Fibroblast of mammary gland (primary cell): ENCODE measurements at regions not wholly inside any gene's neighbourhood (a gene's known extent, or its start where the extent isn't known, plus 50 kb on each side); places are given as distances from the start of the nearest gene placed in this dataset.

ENCODE experiments used
- DNase-seq: peaks from one replicate; pipeline ENCODE4 v3.0.0-alpha.2; 2010; ENCODE audit warnings: low read depth
- H3K4me3 ChIP-seq: 2 replicates; pipeline ENCODE4 v1.5.1; 2011; ENCODE audit warnings: low read depth, mild to moderate bottlenecking, low read length, moderate library complexity; ENCODE audit not compliant: control insufficient read depth
- TF ChIP-seq, protein P1 (sequence below): conservative IDR thresholded peaks from 2 replicates; pipeline ENCODE4 v1.5.1; 2011; ENCODE audit warnings: low read depth, low read length, inconsistent platforms; ENCODE audit not compliant: control insufficient read depth, insufficient read depth

DNA sequence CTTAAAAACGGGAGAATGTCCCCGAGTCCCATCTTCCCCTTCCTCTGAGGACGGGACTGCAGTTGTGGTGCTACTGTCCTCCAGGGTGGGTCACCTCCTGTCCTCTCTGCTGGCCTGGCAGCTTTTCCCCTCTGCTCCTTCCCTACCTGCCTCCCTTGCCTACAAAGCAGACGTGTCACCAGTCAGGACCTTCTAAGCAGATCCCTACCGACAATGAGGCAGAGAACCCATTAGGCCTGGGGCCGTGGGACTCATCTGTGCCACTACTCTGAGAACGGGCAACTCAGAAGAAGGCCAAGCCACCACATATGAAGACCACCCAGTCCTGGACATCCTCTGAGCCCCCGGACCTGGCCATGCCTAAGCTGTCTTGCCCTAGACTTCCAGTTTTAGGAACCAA is 103.0 kb upstream of the TEX51 start:
- TF ChIP-seq, protein P1, sequence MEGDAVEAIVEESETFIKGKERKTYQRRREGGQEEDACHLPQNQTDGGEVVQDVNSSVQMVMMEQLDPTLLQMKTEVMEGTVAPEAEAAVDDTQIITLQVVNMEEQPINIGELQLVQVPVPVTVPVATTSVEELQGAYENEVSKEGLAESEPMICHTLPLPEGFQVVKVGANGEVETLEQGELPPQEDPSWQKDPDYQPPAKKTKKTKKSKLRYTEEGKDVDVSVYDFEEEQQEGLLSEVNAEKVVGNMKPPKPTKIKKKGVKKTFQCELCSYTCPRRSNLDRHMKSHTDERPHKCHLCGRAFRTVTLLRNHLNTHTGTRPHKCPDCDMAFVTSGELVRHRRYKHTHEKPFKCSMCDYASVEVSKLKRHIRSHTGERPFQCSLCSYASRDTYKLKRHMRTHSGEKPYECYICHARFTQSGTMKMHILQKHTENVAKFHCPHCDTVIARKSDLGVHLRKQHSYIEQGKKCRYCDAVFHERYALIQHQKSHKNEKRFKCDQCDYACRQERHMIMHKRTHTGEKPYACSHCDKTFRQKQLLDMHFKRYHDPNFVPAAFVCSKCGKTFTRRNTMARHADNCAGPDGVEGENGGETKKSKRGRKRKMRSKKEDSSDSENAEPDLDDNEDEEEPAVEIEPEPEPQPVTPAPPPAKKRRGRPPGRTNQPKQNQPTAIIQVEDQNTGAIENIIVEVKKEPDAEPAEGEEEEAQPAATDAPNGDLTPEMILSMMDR, result no peak
- no peak for DNase-seq
- no peak overlapping the region for H3K4me3 ChIP-seq

DNA sequence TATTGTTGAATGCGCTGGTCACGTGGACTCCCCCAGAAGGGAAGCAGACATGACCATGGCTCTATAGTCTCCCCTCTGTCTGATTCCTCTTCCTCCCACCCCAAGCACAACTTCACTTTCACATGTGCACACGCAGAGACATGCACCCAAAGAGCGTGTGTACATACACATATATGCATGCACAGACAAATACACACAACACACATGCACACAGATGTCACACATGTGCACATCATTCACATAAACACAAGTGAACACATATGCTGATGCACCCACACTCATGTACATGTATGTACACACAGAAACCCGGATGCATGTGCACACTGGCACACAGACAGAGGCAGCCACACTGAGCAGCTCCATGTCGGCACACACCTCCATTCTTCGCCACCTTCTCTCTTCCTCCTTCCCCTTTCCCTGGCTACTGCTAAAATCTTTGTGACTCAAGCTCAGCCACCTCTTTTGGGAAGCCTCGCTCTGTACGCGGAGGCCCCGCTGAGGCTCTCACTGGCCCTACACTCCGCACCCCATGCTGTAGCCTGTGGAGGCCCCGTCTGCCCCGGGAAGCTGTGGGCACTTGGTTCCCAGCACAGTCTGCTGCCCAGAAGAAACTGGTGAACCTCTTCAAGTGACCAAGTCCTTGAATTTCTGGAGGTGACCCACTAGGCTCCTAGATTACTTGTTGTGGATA is 101.6 kb upstream of the TEX51 start:
- TF ChIP-seq, protein P1, result no peak
- DNase-seq, result no peak
- no peak overlapping the region for H3K4me3 ChIP-seq

DNA sequence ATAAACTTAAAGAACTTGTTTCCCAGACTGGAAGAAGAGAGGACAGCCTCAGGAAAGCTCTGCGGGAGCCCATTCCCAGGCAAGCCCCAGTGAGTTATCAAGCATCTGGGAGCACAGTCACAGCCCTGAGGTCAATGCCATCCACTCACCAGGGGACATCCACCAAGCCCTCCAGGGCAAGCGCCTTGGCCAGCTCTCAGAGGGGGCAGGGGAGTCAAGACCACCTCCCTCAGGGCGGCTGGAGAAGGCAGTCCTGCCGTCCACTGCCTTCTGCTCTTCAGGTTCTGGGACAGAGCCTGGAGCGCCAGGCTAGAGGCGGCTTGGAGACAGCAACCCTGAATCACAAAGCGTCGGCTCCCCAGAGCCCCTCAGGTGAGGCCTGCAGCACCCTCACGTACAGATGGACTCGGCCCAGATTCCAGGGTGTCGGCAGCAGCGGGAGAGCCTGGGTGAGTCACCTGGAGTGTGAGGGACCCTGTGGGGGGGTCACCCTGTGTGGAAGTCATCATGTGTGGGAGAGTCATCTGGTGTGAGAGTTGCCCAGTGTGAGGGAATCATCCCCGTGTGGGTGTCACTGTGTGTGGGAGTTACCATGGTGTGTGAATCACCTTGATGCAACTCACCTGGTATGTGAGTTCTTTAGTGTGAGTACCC is 100.9 kb upstream of the TEX51 start:
- no peak overlapping the region for H3K4me3 ChIP-seq
- no peak for DNase-seq
- TF ChIP-seq, protein P1, result no peak

DNA sequence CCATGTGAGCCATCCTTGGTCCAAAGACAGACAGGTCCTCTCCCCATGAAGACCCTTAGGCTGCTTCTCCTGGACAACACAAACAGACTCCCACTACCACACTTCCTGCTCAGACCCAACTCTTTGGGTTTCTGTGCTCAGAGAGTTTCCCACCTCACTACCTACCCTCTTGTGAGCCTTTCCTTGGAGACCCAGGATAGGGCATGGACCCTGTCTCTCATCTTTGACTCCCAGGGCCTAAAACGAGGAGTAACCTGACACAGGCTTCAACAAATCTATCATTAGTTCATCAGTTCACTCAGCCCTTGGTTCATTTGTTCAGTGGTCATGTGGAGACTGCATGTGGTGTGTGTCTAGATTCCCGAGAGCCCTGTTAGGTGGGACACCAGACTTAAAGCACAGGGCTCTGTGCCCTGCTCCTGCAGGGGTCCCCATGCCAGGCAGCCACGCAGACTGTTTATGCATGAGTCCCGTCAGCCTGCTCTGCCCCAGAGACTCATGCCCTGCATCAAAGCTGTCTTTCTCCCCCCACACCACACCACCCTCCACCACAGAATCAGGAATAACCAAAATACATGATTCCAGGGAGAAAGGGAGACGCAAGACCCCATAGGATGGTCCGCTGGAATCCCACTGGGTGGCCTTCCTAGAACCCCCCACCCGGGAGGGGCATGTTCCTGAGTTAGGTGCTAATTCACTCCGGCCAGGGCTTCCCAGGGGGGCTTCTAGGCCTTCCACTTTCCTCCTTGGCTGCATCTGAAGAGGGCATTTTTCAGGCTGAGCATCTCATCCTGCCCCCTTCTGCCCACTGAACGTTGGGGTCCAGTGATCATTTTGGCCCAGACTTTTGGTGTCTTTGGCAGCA is 100.2 kb upstream of the TEX51 start:
- no peak for DNase-seq

DNA sequence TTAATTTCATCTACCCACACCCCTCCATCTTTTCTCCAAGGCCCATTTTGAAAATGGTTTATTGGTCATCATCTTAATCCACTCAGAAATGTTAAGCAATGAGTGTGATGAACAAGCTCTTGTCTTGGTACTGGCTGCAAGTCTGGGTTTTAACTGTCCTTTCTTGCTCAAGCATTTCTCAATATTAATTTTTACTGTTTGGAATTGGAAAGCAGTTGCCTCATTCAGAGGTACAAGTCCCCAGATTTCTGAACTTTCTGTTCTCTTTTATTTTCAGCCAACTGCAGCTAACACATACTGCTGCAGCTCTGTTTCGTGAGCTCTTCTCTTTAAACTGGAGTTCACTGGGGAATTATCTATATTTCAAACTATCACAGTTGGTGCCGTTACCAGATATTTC is 99.4 kb upstream of the TEX51 start:
- no peak overlapping the region for H3K4me3 ChIP-seq
- TF ChIP-seq, protein P1, result no peak
- DNase-seq, result no peak

More for the DNA sequence above, 100.2 kb upstream of the TEX51 start:
- TF ChIP-seq, protein P1, result no peak
- no peak overlapping the region for H3K4me3 ChIP-seq

DNA sequence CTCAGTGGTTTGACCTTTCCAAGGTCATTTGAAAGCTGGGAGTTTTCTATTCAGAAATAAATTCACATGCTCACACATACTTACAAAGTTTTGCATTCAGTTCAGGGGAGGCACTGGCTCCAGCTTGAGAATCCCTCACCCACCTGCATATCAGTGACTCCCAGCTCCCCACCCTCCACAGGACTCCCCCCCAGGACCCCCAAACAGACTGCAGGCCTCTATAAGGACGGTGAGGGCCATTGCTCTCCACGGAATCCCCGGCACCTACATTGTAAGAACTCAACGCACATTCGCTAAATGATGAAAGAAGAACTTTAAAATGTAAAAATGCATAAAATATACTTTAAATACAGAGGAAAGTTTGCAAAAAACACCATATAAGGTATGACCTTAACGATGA is 97.2 kb upstream of the TEX51 start:
- H3K4me3 ChIP-seq, result no peak overlapping the region
- DNase-seq, result no peak
- TF ChIP-seq, protein P1, result no peak
